OCI-LY1 (cell line): ENCODE measurements at regions not wholly inside any gene's neighbourhood (a gene's known extent, or its start where the extent isn't known, plus 50 kb on each side); places are given as distances from the start of the nearest gene placed in this dataset.

Experiments
- CTCF ChIP-seq: fragments of 200-600 bp; sonication (generic), shearing (Covaris generic); IDR thresholded peaks from 2 replicates; pipeline ENCODE4 v1.5.1; 2017; ENCODE audit warnings: mild to moderate bottlenecking, antibody characterized with exemption, low read length, moderate library complexity, mixed read lengths
- EZH2 ChIP-seq: fragments of 200-600 bp; sonication (generic), shearing (Covaris generic); IDR thresholded peaks from 2 replicates; pipeline ENCODE4 v1.8.0; 2017; ENCODE audit warnings: borderline replicate concordance, mixed run types, mild to moderate bottlenecking, antibody characterized with exemption, low read length, moderate library complexity, mixed read lengths

- TF ChIP-seq CTCF: no peak
- TF ChIP-seq EZH2: no peak
Measured at GRCh38 chr9:10703139-10703538, 90.3 kb upstream of the PTPRD start.
